H1 (cell line): ENCODE measurements at regions not wholly inside any gene's neighbourhood (a gene's known extent, or its start where the extent isn't known, plus 50 kb on each side); places are given as distances from the start of the nearest gene placed in this dataset.

Experiments
- TF ChIP-seq, protein P1 (sequence below): fragments of 300-600 bp; sonication (generic); IDR thresholded peaks from 2 replicates; pipeline ENCODE4 v1.7.1; 2012; ENCODE audit warnings: low read length, moderate library complexity, mild to moderate bottlenecking, inconsistent platforms; ENCODE audit not compliant: insufficient replicate concordance

- TF ChIP-seq, protein P1, sequence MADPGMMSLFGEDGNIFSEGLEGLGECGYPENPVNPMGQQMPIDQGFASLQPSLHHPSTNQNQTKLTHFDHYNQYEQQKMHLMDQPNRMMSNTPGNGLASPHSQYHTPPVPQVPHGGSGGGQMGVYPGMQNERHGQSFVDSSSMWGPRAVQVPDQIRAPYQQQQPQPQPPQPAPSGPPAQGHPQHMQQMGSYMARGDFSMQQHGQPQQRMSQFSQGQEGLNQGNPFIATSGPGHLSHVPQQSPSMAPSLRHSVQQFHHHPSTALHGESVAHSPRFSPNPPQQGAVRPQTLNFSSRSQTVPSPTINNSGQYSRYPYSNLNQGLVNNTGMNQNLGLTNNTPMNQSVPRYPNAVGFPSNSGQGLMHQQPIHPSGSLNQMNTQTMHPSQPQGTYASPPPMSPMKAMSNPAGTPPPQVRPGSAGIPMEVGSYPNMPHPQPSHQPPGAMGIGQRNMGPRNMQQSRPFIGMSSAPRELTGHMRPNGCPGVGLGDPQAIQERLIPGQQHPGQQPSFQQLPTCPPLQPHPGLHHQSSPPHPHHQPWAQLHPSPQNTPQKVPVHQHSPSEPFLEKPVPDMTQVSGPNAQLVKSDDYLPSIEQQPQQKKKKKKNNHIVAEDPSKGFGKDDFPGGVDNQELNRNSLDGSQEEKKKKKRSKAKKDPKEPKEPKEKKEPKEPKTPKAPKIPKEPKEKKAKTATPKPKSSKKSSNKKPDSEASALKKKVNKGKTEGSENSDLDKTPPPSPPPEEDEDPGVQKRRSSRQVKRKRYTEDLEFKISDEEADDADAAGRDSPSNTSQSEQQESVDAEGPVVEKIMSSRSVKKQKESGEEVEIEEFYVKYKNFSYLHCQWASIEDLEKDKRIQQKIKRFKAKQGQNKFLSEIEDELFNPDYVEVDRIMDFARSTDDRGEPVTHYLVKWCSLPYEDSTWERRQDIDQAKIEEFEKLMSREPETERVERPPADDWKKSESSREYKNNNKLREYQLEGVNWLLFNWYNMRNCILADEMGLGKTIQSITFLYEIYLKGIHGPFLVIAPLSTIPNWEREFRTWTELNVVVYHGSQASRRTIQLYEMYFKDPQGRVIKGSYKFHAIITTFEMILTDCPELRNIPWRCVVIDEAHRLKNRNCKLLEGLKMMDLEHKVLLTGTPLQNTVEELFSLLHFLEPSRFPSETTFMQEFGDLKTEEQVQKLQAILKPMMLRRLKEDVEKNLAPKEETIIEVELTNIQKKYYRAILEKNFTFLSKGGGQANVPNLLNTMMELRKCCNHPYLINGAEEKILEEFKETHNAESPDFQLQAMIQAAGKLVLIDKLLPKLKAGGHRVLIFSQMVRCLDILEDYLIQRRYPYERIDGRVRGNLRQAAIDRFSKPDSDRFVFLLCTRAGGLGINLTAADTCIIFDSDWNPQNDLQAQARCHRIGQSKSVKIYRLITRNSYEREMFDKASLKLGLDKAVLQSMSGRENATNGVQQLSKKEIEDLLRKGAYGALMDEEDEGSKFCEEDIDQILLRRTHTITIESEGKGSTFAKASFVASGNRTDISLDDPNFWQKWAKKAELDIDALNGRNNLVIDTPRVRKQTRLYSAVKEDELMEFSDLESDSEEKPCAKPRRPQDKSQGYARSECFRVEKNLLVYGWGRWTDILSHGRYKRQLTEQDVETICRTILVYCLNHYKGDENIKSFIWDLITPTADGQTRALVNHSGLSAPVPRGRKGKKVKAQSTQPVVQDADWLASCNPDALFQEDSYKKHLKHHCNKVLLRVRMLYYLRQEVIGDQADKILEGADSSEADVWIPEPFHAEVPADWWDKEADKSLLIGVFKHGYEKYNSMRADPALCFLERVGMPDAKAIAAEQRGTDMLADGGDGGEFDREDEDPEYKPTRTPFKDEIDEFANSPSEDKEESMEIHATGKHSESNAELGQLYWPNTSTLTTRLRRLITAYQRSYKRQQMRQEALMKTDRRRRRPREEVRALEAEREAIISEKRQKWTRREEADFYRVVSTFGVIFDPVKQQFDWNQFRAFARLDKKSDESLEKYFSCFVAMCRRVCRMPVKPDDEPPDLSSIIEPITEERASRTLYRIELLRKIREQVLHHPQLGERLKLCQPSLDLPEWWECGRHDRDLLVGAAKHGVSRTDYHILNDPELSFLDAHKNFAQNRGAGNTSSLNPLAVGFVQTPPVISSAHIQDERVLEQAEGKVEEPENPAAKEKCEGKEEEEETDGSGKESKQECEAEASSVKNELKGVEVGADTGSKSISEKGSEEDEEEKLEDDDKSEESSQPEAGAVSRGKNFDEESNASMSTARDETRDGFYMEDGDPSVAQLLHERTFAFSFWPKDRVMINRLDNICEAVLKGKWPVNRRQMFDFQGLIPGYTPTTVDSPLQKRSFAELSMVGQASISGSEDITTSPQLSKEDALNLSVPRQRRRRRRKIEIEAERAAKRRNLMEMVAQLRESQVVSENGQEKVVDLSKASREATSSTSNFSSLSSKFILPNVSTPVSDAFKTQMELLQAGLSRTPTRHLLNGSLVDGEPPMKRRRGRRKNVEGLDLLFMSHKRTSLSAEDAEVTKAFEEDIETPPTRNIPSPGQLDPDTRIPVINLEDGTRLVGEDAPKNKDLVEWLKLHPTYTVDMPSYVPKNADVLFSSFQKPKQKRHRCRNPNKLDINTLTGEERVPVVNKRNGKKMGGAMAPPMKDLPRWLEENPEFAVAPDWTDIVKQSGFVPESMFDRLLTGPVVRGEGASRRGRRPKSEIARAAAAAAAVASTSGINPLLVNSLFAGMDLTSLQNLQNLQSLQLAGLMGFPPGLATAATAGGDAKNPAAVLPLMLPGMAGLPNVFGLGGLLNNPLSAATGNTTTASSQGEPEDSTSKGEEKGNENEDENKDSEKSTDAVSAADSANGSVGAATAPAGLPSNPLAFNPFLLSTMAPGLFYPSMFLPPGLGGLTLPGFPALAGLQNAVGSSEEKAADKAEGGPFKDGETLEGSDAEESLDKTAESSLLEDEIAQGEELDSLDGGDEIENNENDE, result no peak
Observed at GRCh38 chr2:106599540-106599939, 112.4 kb downstream of the CD8B2 start (continued).
